ENCODE measurements at regions not wholly inside any gene's neighbourhood (a gene's known extent, or its start where the extent isn't known, plus 50 kb on each side); places are given as distances from the start of the nearest gene placed in this dataset.
A peak's percentile ranks its signal among the peaks of the same experiment; 100 is the strongest.
"Not testable (repeated sequence)": the region's sequence is repeated elsewhere in the genome, so short reads cannot be mapped to it uniquely, and the experiment has no call there.

- DNase-seq (ENCODE audit: low read depth), result no peak
Measured at GRCh38 chr5:133881576-133882388, 86.6 kb downstream of the C5orf15 start.

- no peak for DNase-seq (ENCODE audit: low read depth)
Measured at GRCh38 chr5:133878236-133878555, 90.2 kb downstream of the C5orf15 start.

GRCh38 chr5:133877351-133878235 is 90.8 kb downstream of the C5orf15 start:
- no peak for DNase-seq (ENCODE audit: low read depth)

- DNase-seq (ENCODE audit: low read depth), result no peak
Measured at GRCh38 chr5:133876266-133876665, 92.2 kb downstream of the C5orf15 start.

GRCh38 chr5:133875179-133875578 is 93.2 kb downstream of the C5orf15 start:
- no peak for DNase-seq (ENCODE audit: low read depth)

- DNase-seq (ENCODE audit: low read depth), result no peak
Measured at GRCh38 chr5:133873449-133873848, 95.0 kb downstream of the C5orf15 start.

- DNase-seq (ENCODE audit: low read depth), result no peak
Measured at GRCh38 chr5:133870661-133871060, 97.8 kb downstream of the C5orf15 start.

- DNase-seq (ENCODE audit: low read depth), result no peak
Measured at GRCh38 chr5:133869519-133870335, 98.7 kb downstream of the C5orf15 start.

- DNase-seq (ENCODE audit: low read depth), result peak; percentile 58
Measured at GRCh38 chr5:133868946-133869518, 99.4 kb downstream of the C5orf15 start.

GRCh38 chr5:133867851-133868545 is 100.4 kb downstream of the C5orf15 start:
- no peak for DNase-seq (ENCODE audit: low read depth)

- no peak for DNase-seq (ENCODE audit: low read depth)
Measured at GRCh38 chr5:133867341-133867740, 101.1 kb downstream of the C5orf15 start.

- DNase-seq (ENCODE audit: low read depth), result no peak
Measured at GRCh38 chr5:133866903-133867245, 101.6 kb downstream of the C5orf15 start.

GRCh38 chr5:133866160-133866902 is 102.1 kb downstream of the C5orf15 start:
- no peak for DNase-seq (ENCODE audit: low read depth)

- DNase-seq (ENCODE audit: low read depth), result no peak
Measured at GRCh38 chr5:133865113-133865512, 103.3 kb downstream of the C5orf15 start.

- DNase-seq (ENCODE audit: low read depth), result no peak
Measured at GRCh38 chr5:133864711-133865110, 103.7 kb downstream of the C5orf15 start.

GRCh38 chr5:133863857-133864585 is 104.4 kb downstream of the C5orf15 start:
- DNase-seq (ENCODE audit: low read depth), result no peak

GRCh38 chr5:133861161-133861737 is 107.2 kb downstream of the C5orf15 start:
- no peak for DNase-seq (ENCODE audit: low read depth)

GRCh38 chr5:133859073-133859472 is 109.4 kb downstream of the C5orf15 start:
- DNase-seq (ENCODE audit: low read depth), result no peak

GRCh38 chr5:133857595-133858313 is 110.7 kb downstream of the C5orf15 start:
- not testable (repeated sequence) for DNase-seq (ENCODE audit: low read depth)

Measured in activated T-cell treated with anti-CD3 and anti-CD28 coated beads for 1 hour (primary cell).